ENCODE measurements at regions not wholly inside any gene's neighbourhood (a gene's known extent, or its start where the extent isn't known, plus 50 kb on each side); places are given as distances from the start of the nearest gene placed in this dataset.

DNA sequence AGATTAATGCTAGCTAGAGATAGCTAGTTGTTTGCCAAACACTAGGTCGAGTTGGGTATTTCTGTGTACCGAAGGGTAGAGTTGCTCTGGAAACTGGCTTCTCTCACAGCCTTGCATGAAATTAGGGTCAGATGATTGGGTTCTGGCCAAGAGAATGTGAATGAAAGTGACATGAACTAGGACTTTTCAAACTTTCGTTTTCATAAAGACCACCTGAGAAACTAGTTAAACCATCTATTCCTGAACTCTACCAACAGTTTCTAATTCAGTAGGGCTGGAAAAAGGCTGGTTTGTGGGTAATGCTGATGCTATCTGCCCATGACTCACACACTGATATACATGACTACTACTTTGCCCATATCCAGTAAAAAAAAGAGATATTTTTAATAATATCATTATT lies 157.6 kb downstream of the GASK1B start:
- POLR2A ChIA-PET: no interaction called here
- no peak overlapping the region for H3K9ac ChIP-seq (ENCODE audit: low read length)
- H3K4me3 Mint-ChIP-seq: no peak overlapping the region
- no peak for TF ChIP-seq CTCF (IDR thresholded peaks at IDR 0.05)
- no peak for TF ChIP-seq EZH2 (IDR thresholded peaks at IDR 0.05; ENCODE audit: borderline replicate concordance, insufficient read depth, low read depth, low read length, poor library complexity, severe bottlenecking)
- H3K9me3 ChIP-seq (ENCODE audit: control extremely low read depth in 1 of 3, control insufficient read depth in 2 of 3, insufficient read depth in 1 of 3, low read length in 2 of 3): no peaks in the 10 kb centered on the region
- no peak overlapping the region for H2AFZ ChIP-seq (ENCODE audit: insufficient read depth, low read depth, low read length, poor library complexity, severe bottlenecking)
- H3K27me3 ChIP-seq (replicated peaks in 1 of 4; ENCODE audit: control extremely low read depth in 1 of 4, control insufficient read depth in 3 of 4, insufficient read depth in 4 of 4, low read length in 3 of 4): no peaks in the 10 kb centered on the region
- H3K27ac Mint-ChIP-seq: no peak overlapping the region
- no peaks in the 10 kb centered on the region for H3K79me2 ChIP-seq (ENCODE audit: control insufficient read depth, insufficient read depth, low read length)
- intact Hi-C loops (cut with micrococcal nuclease): no loop called here
- no peaks in the 10 kb centered on the region for H3K27me3 Mint-ChIP-seq
- no peak overlapping the region for H3K27ac ChIP-seq (ENCODE audit: low read length in 2 of 2)
- no peaks in the 10 kb centered on the region for H3K9me3 Mint-ChIP-seq (ENCODE audit: insufficient read depth)
- WGBS (ENCODE audit: insufficient coverage): 93% methylated on average over 2 of the region's 3 CpGs
- ATAC-seq (ENCODE audit: low read depth): no peak
- no peaks in the 10 kb centered on the region for H3K36me3 ChIP-seq (replicated peaks in 1 of 2; ENCODE audit: control extremely low read depth in 1 of 2, control insufficient read depth in 1 of 2, extremely low read depth in 1 of 2, insufficient read depth in 2 of 2, low read length in 1 of 2)
- CTCF ChIA-PET: interaction anchor here (1.0 kb wide), 1 partner anchor 22 kb away, joined by 3 read pairs; no protein-coding TSS in a partner anchor
- H3K4me3 ChIP-seq (ENCODE audit: control extremely low read depth in 1 of 5, extremely low read depth in 1 of 5, insufficient read depth in 1 of 5, low read depth in 2 of 5, low read length in 4 of 5): no peak overlapping the region
- no peaks in the 10 kb centered on the region for H3K4me1 ChIP-seq (ENCODE audit: control insufficient read depth in 2 of 2, insufficient read depth in 2 of 2, low read length in 2 of 2)
- no peak overlapping the region for H3K4me2 ChIP-seq (replicated peaks; ENCODE audit: low read depth, low read length, poor library complexity, severe bottlenecking)
- no peaks in the 10 kb centered on the region for H4K20me1 ChIP-seq (ENCODE audit: control insufficient read depth, insufficient read depth, low read length, poor library complexity, severe bottlenecking)
- no peak for DNase-seq
- no peaks in the 10 kb centered on the region for H3K4me1 Mint-ChIP-seq

- H3K79me2 ChIP-seq (ENCODE audit: control insufficient read depth, insufficient read depth, low read length): no peaks in the 10 kb centered on the region
- no peak overlapping the region for H3K4me3 ChIP-seq (ENCODE audit: control extremely low read depth in 1 of 5, extremely low read depth in 1 of 5, insufficient read depth in 1 of 5, low read depth in 2 of 5, low read length in 4 of 5)
- ATAC-seq (ENCODE audit: low read depth): no peak
- H3K27me3 ChIP-seq (replicated peaks in 1 of 4; ENCODE audit: control extremely low read depth in 1 of 4, control insufficient read depth in 3 of 4, insufficient read depth in 4 of 4, low read length in 3 of 4): no peaks in the 10 kb centered on the region
- no peaks in the 10 kb centered on the region for H4K20me1 ChIP-seq (ENCODE audit: control insufficient read depth, insufficient read depth, low read length, poor library complexity, severe bottlenecking)
- H3K9ac ChIP-seq (ENCODE audit: low read length): no peak overlapping the region
- no peak overlapping the region for H2AFZ ChIP-seq (ENCODE audit: insufficient read depth, low read depth, low read length, poor library complexity, severe bottlenecking)
- Mint-ChIP-seq H3K9me3 (ENCODE audit: insufficient read depth) (no peaks in the 10 kb centered on the region), H3K4me3 (no peak overlapping the region), H3K27me3 (no peaks in the 10 kb centered on the region), H3K4me1 (no peaks in the 10 kb centered on the region), H3K27ac (no peak overlapping the region)
- POLR2A ChIA-PET: no interaction called here
- no peak overlapping the region for H3K27ac ChIP-seq (ENCODE audit: low read length in 2 of 2)
- no peaks in the 10 kb centered on the region for H3K9me3 ChIP-seq (ENCODE audit: control extremely low read depth in 1 of 3, control insufficient read depth in 2 of 3, insufficient read depth in 1 of 3, low read length in 2 of 3)
- H3K4me2 ChIP-seq (replicated peaks; ENCODE audit: low read depth, low read length, poor library complexity, severe bottlenecking): no peak overlapping the region
- CTCF ChIA-PET: no interaction called here
- intact Hi-C loops (cut with micrococcal nuclease): no loop called here
- no peak for DNase-seq
- no peak for TF ChIP-seq CTCF (IDR thresholded peaks at IDR 0.05)
- no peak for TF ChIP-seq EZH2 (IDR thresholded peaks at IDR 0.05; ENCODE audit: borderline replicate concordance, insufficient read depth, low read depth, low read length, poor library complexity, severe bottlenecking)
- no peaks in the 10 kb centered on the region for H3K4me1 ChIP-seq (ENCODE audit: control insufficient read depth in 2 of 2, insufficient read depth in 2 of 2, low read length in 2 of 2)
- H3K36me3 ChIP-seq (replicated peaks in 1 of 2; ENCODE audit: control extremely low read depth in 1 of 2, control insufficient read depth in 1 of 2, extremely low read depth in 1 of 2, insufficient read depth in 2 of 2, low read length in 1 of 2): no peaks in the 10 kb centered on the region
Measured at GRCh38 chr4:158013858-158014257, 159.0 kb downstream of the GASK1B start.

All from B cell (primary cell).